Neural crest cell (in vitro differentiated cells): ENCODE measurements at regions not wholly inside any gene's neighbourhood (a gene's known extent, or its start where the extent isn't known, plus 50 kb on each side); places are given as distances from the start of the nearest gene placed in this dataset.

Experiments used
- DNase-seq: peaks from one replicate; pipeline ENCODE4 v3.0.0; 2021; ENCODE audit warnings: low read depth, mixed read lengths, low spot score
- H3K27ac Mint-ChIP-seq: one replicate; pipeline ENCODE4 v1.8.0; 2021; ENCODE audit warnings: mild to moderate bottlenecking, mixed read lengths; ENCODE audit not compliant: unreplicated experiment
- H3K27me3 Mint-ChIP-seq: 2 replicates; pipeline ENCODE4 v1.8.0; 2021; ENCODE audit warnings: low read depth, mild to moderate bottlenecking, mixed read lengths
- H3K36me3 Mint-ChIP-seq: 2 replicates; pipeline ENCODE4 v1.8.0; 2021; ENCODE audit warnings: low read depth, mild to moderate bottlenecking, mixed read lengths
- H3K4me1 Mint-ChIP-seq: 2 replicates; pipeline ENCODE4 v1.8.0; 2021; ENCODE audit warnings: mixed read lengths
- H3K4me3 Mint-ChIP-seq: one replicate; pipeline ENCODE4 v1.8.0; 2021; ENCODE audit warnings: mild to moderate bottlenecking, mixed read lengths
- H3K9me3 Mint-ChIP-seq: 2 replicates; pipeline ENCODE4 v1.8.0; 2021; ENCODE audit warnings: mixed read lengths
- TF ChIP-seq, protein P1 (sequence below): fragments of 200-600 bp; sonication (generic); conservative IDR thresholded peaks from 2 replicates; pipeline ENCODE4 v1.5.0; 2021; ENCODE audit warnings: antibody characterized with exemption, mild to moderate bottlenecking

DNA sequence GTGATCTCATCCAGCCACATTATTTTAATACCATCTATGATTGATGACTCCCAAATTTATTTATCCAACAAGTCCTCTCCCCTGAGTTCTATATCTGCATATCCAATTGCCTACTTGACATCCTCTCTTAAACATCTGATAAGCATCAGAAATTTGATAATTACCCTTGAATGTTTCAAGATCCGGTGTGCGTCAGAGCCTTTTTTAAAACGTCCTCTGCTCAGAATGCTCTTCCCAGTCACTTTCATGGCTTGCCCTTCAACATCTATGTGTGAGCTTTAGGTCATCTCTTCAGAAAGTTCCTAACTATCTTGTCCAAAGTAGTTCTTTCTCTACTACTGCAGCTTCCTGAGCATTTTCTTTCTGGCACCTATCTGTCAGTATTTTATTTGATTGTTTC, 364.3 kb downstream of the PLPP3 start:
- Mint-ChIP-seq H3K9me3 (peaks cover 2% of the 10 kb centered on the region), H3K36me3 (no peaks in the 10 kb centered on the region), H3K4me1 (no peaks in the 10 kb centered on the region), H3K27me3 (no peaks in the 10 kb centered on the region), H3K4me3 (no peak overlapping the region), H3K27ac (no peak overlapping the region)
- TF ChIP-seq, protein P1, sequence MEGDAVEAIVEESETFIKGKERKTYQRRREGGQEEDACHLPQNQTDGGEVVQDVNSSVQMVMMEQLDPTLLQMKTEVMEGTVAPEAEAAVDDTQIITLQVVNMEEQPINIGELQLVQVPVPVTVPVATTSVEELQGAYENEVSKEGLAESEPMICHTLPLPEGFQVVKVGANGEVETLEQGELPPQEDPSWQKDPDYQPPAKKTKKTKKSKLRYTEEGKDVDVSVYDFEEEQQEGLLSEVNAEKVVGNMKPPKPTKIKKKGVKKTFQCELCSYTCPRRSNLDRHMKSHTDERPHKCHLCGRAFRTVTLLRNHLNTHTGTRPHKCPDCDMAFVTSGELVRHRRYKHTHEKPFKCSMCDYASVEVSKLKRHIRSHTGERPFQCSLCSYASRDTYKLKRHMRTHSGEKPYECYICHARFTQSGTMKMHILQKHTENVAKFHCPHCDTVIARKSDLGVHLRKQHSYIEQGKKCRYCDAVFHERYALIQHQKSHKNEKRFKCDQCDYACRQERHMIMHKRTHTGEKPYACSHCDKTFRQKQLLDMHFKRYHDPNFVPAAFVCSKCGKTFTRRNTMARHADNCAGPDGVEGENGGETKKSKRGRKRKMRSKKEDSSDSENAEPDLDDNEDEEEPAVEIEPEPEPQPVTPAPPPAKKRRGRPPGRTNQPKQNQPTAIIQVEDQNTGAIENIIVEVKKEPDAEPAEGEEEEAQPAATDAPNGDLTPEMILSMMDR: no peak
- no peak for DNase-seq

DNA sequence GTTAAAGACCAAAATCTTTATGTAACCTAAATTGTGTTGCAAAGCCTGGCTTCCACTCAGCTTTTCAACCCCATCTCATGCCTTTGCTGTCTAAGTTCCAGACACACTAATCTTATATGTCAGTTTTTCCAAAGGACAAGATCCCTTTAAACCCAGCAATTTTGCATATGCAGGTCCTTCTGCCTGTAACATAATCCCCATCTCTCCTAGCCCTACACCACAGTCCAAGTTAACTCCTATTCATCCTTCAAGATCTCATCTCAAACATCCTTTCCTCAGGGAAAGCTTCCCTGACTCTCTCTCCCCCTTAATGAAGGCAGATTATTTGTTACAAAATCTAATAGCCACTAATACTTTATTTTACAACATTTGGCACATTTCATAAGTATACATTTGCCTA, 366.3 kb downstream of the PLPP3 start:
- Mint-ChIP-seq H3K36me3 (no peaks in the 10 kb centered on the region), H3K27ac (no peak overlapping the region), H3K27me3 (no peaks in the 10 kb centered on the region), H3K4me1 (no peaks in the 10 kb centered on the region), H3K9me3 (no peaks in the 10 kb centered on the region), H3K4me3 (no peak overlapping the region)
- TF ChIP-seq, protein P1: no peak
- DNase-seq: no peak

DNA sequence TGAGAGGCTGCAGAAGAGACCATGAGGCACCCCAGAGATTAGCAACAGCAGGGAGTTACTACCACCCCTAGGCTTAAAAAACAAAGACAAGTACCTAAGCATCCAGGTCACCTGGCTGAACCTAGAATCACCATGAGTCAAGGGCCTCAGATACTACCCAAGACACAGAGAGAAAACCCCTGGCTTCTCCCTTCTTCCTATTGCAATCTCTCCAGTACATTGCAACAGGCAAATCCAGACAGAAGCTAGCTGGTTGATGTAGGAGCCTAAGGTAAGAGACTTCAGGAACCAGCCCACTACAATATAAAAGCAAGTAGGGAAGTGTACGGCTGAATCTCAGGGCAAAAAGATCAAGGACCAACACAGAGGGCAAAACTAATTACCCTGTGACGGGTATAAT, 367.2 kb downstream of the PLPP3 start:
- no peaks in the 10 kb centered on the region for H3K27me3 Mint-ChIP-seq
- no peak for DNase-seq
- TF ChIP-seq, protein P1: no peak
- no peaks in the 10 kb centered on the region for H3K9me3 Mint-ChIP-seq
- no peaks in the 10 kb centered on the region for H3K4me1 Mint-ChIP-seq
- H3K27ac Mint-ChIP-seq: no peak overlapping the region
- H3K4me3 Mint-ChIP-seq: no peak overlapping the region
- no peaks in the 10 kb centered on the region for H3K36me3 Mint-ChIP-seq

DNA sequence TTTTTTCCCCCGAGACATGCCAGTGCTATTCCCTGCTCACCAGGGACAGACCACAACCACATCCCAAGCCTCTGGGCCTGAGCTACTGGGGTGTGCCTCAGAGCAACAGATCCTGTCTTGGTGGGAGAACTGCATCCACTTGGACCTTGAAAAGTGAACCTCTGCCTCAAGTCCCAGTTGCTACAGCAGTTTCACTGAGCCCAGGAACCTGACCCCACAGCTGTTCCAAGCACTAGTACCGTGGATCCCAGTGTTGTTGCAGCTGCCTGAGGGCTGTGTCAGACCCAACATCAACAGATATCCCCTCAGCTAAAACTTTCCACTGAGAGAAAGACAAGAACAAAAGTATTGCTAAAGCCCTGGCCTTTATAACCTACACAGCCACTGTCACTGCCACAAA, 373.0 kb downstream of the PLPP3 start:
- Mint-ChIP-seq H3K9me3 (peaks cover 3% of the 10 kb centered on the region), H3K36me3 (peaks cover 2% of the 10 kb centered on the region), H3K27ac (no peak overlapping the region), H3K4me1 (peaks cover 10% of the 10 kb centered on the region), H3K27me3 (no peaks in the 10 kb centered on the region), H3K4me3 (no peak overlapping the region)
- TF ChIP-seq, protein P1: no peak
- DNase-seq: no peak

DNA sequence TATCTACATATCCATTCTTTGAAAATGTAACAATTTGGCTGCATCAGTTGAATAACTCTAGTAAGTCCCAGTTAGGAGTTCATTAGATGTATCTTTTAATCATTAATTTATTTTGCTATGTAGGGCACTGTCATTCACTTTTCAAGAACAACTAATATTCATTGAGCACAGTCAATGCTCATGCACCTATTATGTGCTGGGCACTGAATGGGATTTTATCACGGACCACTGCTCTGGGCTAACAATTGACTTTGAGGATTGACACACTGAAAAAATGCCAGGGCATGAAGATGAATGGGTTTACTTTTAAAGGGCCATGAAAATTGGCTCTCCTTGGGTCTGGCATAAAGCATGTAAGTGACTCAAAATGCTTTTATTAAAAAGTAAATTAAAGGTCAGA, 375.2 kb downstream of the PLPP3 start:
- no peak overlapping the region for H3K4me3 Mint-ChIP-seq

More for the DNA sequence above, 375.2 kb downstream of the PLPP3 start:
- H3K4me1 Mint-ChIP-seq: peaks cover 24% of the 10 kb centered on the region
- peaks cover 3% of the 10 kb centered on the region for H3K9me3 Mint-ChIP-seq
- TF ChIP-seq, protein P1: no peak
- DNase-seq: no peak
- peaks cover 2% of the 10 kb centered on the region for H3K36me3 Mint-ChIP-seq
- H3K27me3 Mint-ChIP-seq: no peaks in the 10 kb centered on the region
- no peak overlapping the region for H3K27ac Mint-ChIP-seq
